Thyroid gland (tissue), 4 donors: ENCODE measurements at regions not wholly inside any gene's neighbourhood (a gene's known extent, or its start where the extent isn't known, plus 50 kb on each side); places are given as distances from the start of the nearest gene placed in this dataset.

Experiments
- DNase-seq, 2 donors: peaks; one replicate each; pipeline ENCODE4 v3.0.0-alpha.2; 2019
- H3K27ac ChIP-seq, 3 donors: fragments of 200-600 bp; sonication (generic); 1 replicate in 2 of 3; 2 replicates in 1 of 3; pipeline ENCODE4 v1.5.1; 2016 to 2019; ENCODE audit warnings: mild to moderate bottlenecking in 1 of 3, moderate library complexity in 1 of 3
- H3K27me3 ChIP-seq: fragments of 200-600 bp; sonication (generic); one replicate; pipeline ENCODE4 v1.5.1; 2019
- H3K36me3 ChIP-seq, 2 donors: fragments of 200-600 bp; sonication (generic); one replicate each; pipeline ENCODE4 v1.5.1; 2016 to 2019
- H3K4me1 ChIP-seq, 2 donors: fragments of 200-600 bp; sonication (generic); one replicate each; pipeline ENCODE4 v1.5.1; 2017 to 2019
- H3K4me3 ChIP-seq, 3 donors: fragments of 200-600 bp; sonication (generic); replicated peaks in 1 of 3; 1 replicate in 2 of 3; 2 replicates in 1 of 3; pipeline ENCODE4 v1.5.1; 2016; ENCODE audit warnings: mild to moderate bottlenecking in 1 of 3
- H3K9me3 ChIP-seq: fragments of 200-600 bp; sonication (generic); one replicate; pipeline ENCODE4 v1.5.1; 2017
- POLR2A ChIP-seq, 2 donors: fragments of 450-650 bp; IDR thresholded peaks; one replicate each; pipeline ENCODE4 v1.6.1; 2017; ENCODE audit warnings: antibody characterized with exemption in 2 of 2, mild to moderate bottlenecking in 2 of 2, moderate library complexity in 1 of 2
- WGBS, 2 donors: methylation state at CpG; one replicate each; pipeline ENCODE4 v1.1.5; 2017; 5-methylcytosine and 5-hydroxymethylcytosine counted together
- intact Hi-C: fragments of 100-400 bp; cut with DNase I; formaldehyde crosslinking; loops from one replicate; pipeline ENCODE4 v1.15.1; 2023
- TF ChIP-seq, protein P1 (sequence below), 6 experiments: fragments of 200-600 bp in 3 of 6; fragments of 450-650 bp in 3 of 6; sonication (generic) in 3 of 6; IDR thresholded peaks; one replicate each; pipeline ENCODE4 v1.5.1; 2016 to 2019; ENCODE audit warnings: antibody characterized with exemption in 6 of 6, mild to moderate bottlenecking in 2 of 6, inconsistent platforms in 1 of 6, moderate library complexity in 1 of 6

GRCh38 chr6:11432713-11433450 lies 104.7 kb upstream of the TMEM170B start:
- Histone ChIP-seq H3K27me3 (no peaks in the 10 kb centered on the region), H3K4me1 (peaks cover 44 to 77% of the 10 kb centered on the region in 2 donors), H3K4me3 (no peak overlapping the region), H3K9me3 (no peaks in the 10 kb centered on the region), H3K27ac (peak overlapping the region; percentile 81 to 93 (median 87)), H3K36me3 (no peaks in the 10 kb centered on the region)
- intact Hi-C loops = no loop called here
- WGBS, 2 donors = 66 to 78% methylated on average over 1 of the region's 1 CpG
- no peak for DNase-seq
- no peak for TF ChIP-seq POLR2A (IDR thresholded peaks at IDR 0.05)
- TF ChIP-seq, protein P1, sequence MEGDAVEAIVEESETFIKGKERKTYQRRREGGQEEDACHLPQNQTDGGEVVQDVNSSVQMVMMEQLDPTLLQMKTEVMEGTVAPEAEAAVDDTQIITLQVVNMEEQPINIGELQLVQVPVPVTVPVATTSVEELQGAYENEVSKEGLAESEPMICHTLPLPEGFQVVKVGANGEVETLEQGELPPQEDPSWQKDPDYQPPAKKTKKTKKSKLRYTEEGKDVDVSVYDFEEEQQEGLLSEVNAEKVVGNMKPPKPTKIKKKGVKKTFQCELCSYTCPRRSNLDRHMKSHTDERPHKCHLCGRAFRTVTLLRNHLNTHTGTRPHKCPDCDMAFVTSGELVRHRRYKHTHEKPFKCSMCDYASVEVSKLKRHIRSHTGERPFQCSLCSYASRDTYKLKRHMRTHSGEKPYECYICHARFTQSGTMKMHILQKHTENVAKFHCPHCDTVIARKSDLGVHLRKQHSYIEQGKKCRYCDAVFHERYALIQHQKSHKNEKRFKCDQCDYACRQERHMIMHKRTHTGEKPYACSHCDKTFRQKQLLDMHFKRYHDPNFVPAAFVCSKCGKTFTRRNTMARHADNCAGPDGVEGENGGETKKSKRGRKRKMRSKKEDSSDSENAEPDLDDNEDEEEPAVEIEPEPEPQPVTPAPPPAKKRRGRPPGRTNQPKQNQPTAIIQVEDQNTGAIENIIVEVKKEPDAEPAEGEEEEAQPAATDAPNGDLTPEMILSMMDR (IDR thresholded peaks at IDR 0.05) = no peak

GRCh38 chr6:11432091-11432490 lies 105.5 kb upstream of the TMEM170B start:
- intact Hi-C loops = no loop called here
- no peaks in the 10 kb centered on the region for H3K9me3 ChIP-seq
- H3K27ac ChIP-seq = peak overlapping the region in 2 of 3 donors; percentile 87 to 93
- no peak for TF ChIP-seq POLR2A (IDR thresholded peaks at IDR 0.05)
- TF ChIP-seq, protein P1 (IDR thresholded peaks at IDR 0.05) = no peak
- H3K36me3 ChIP-seq = no peaks in the 10 kb centered on the region
- H3K4me3 ChIP-seq = no peak overlapping the region
- no peaks in the 10 kb centered on the region for H3K27me3 ChIP-seq
- DNase-seq = no peak
- 91% methylated on average over 6 of the region's 6 CpGs for WGBS, 2 donors
- peaks cover 48 to 80% of the 10 kb centered on the region in 2 donors for H3K4me1 ChIP-seq

DNA sequence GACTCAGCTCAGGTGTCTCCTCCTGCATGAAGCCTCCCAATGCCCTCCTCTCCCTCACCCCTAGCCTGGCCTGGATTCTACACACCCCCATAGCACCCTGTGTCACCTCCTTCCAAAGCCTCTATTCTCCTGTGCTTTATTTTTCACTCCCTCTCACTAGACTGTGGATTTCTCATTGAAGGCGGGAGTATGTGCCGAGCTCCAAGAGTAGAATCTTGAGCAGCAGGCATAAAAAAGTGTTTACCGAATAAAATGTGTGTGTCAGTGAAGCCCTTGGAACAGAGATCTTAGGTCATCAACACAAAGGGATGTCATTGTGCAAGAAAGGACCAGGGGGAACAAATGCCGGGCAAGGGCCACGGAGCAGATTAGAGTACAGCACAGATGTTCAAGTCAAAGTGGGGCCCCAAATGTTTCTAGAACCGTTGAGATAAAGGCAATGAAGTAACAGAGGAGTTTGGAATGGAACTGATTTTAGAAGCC lies 106.1 kb upstream of the TMEM170B start:
- no peaks in the 10 kb centered on the region for H3K9me3 ChIP-seq
- intact Hi-C loops = no loop called here
- H3K4me1 ChIP-seq = peaks cover 51 to 86% of the 10 kb centered on the region in 2 donors
- no peak overlapping the region for H3K4me3 ChIP-seq
- H3K27ac ChIP-seq = peak overlapping the region in 2 of 3 donors; percentile 87 to 93
- H3K36me3 ChIP-seq = no peaks in the 10 kb centered on the region
- no peaks in the 10 kb centered on the region for H3K27me3 ChIP-seq
- DNase-seq = no peak
- 85 to 89% methylated on average over 6 of the region's 6 CpGs for WGBS, 2 donors
- TF ChIP-seq, protein P1 (IDR thresholded peaks at IDR 0.05) = no peak
- no peak for TF ChIP-seq POLR2A (IDR thresholded peaks at IDR 0.05)

DNA sequence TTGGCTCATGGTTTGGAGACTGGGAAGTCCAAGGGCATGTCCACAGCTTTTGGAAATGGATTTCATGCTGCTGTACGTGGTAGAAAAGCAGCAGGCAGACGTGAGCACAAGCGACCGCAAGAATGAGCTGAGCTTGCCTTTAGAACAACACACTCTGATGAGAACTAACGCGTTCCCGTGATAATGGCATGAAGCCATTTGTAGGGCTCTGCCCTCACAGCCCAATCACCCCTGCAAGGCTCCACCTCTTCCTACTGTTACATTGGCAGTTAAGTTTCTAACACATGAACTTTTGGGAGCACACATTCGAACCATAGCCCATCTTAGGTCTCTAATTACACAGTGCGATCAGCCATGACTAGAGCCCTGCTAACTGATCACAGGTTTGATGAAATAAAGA lies 107.5 kb upstream of the TMEM170B start:
- no peaks in the 10 kb centered on the region for H3K36me3 ChIP-seq
- H3K4me1 ChIP-seq = peaks cover 66 to 89% of the 10 kb centered on the region in 2 donors
- H3K9me3 ChIP-seq = no peaks in the 10 kb centered on the region
- intact Hi-C loops = no loop called here
- H3K27me3 ChIP-seq = no peaks in the 10 kb centered on the region
- WGBS, 2 donors = 30 to 34% methylated on average over 9 of the region's 9 CpGs
- TF ChIP-seq POLR2A (IDR thresholded peaks at IDR 0.05) = peak in 1 of 2 donors; percentile 61
- TF ChIP-seq, protein P1 (IDR thresholded peaks at IDR 0.05) = no peak
- no peak overlapping the region for H3K4me3 ChIP-seq
- peak overlapping the region; percentile 67 to 93 (median 92) for H3K27ac ChIP-seq
- peak; percentile 77 to 81 for DNase-seq

- Histone ChIP-seq H3K4me1 (peaks cover 70 to 89% of the 10 kb centered on the region in 2 donors), H3K4me3 (no peak overlapping the region), H3K27ac (peak overlapping the region; percentile 67 to 93 (median 92)), H3K27me3 (no peaks in the 10 kb centered on the region), H3K36me3 (no peaks in the 10 kb centered on the region), H3K9me3 (no peaks in the 10 kb centered on the region)
- intact Hi-C loops = no loop called here
- DNase-seq = peak in 1 of 2 donors; percentile 41
- TF ChIP-seq POLR2A (IDR thresholded peaks at IDR 0.05) = no peak
- TF ChIP-seq, protein P1 (IDR thresholded peaks at IDR 0.05) = no peak
- 67 to 81% methylated on average over 2 of the region's 2 CpGs for WGBS, 2 donors
Measured at GRCh38 chr6:11429577-11429976, 108.0 kb upstream of the TMEM170B start.
